ENCODE measurements at regions not wholly inside any gene's neighbourhood (a gene's known extent, or its start where the extent isn't known, plus 50 kb on each side); places are given as distances from the start of the nearest gene placed in this dataset.

GRCh38 chr9:89933578-89933977 lies 328.8 kb downstream of the GADD45G start:
- Mint-ChIP-seq H3K27me3 (peaks cover 18% of the 10 kb centered on the region), H3K9me3 (no peaks in the 10 kb centered on the region), H3K4me1 (peaks cover 17% of the 10 kb centered on the region), H3K4me3 (no peak overlapping the region), H3K36me3 (ENCODE audit: low read depth) (no peaks in the 10 kb centered on the region), H3K27ac (no peak overlapping the region)
- no peak for DNase-seq
- POLR2A ChIA-PET = no interaction called here
- CTCF ChIA-PET = interaction anchor here (0.9 to 1.5 kb wide), 4 partner anchors 50 to 335 kb away, joined by 4 read pairs; no protein-coding TSS in a partner anchor

DNA sequence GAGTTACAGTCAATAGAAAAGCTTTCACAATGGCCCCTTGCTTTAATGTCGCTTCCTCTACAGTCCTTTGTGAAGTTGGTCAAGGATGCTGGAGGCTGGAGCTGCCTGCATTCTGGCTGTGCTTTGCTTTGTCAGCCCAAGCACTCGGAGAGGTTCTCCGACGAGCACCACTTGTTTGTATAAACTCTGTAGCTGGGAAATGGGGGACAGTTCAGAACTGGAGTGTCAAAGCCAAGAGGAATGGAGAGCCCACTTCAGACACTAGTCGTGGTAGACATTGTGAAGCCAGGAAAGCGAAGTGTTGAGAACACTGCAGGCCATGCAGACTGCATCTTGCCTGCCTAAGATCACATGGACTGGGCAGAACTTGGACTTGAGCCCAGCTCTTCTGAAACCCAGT lies 330.3 kb downstream of the GADD45G start:
- Mint-ChIP-seq H3K27ac (no peak overlapping the region), H3K9me3 (no peaks in the 10 kb centered on the region), H3K27me3 (peaks cover 31% of the 10 kb centered on the region), H3K4me3 (no peak overlapping the region), H3K4me1 (peaks cover 12% of the 10 kb centered on the region), H3K36me3 (ENCODE audit: low read depth) (no peaks in the 10 kb centered on the region)
- DNase-seq = no peak
- CTCF ChIA-PET = no interaction called here
- POLR2A ChIA-PET = no interaction called here

DNA sequence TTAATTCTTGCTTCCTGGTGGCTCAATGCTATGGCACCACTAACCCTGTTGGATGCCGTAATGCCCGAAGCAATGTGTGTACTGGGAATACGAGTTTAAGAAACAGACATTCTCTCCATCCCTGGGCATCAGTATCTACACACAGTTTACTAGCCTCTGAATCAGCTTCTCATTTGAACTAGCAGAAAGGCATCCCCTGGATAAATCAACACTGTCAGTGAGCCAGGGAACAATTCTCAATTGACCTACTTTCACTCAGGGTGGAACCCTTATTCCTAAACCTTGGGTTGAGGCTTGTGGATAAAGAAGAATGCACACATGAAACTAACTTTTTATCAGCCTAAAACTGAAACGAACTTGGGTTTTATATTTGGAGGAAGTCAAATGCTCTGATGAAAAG lies 331.0 kb downstream of the GADD45G start:
- peaks cover 6% of the 10 kb centered on the region for H3K4me1 Mint-ChIP-seq
- POLR2A ChIA-PET = no interaction called here
- H3K4me3 Mint-ChIP-seq = no peak overlapping the region
- CTCF ChIA-PET = interaction anchor here (1.2 kb wide), 1 partner anchor 19 kb away, joined by 3 read pairs; no protein-coding TSS in a partner anchor
- H3K27ac Mint-ChIP-seq = no peak overlapping the region
- H3K27me3 Mint-ChIP-seq = peaks cover 31% of the 10 kb centered on the region
- no peaks in the 10 kb centered on the region for H3K9me3 Mint-ChIP-seq
- H3K36me3 Mint-ChIP-seq (ENCODE audit: low read depth) = no peaks in the 10 kb centered on the region
- DNase-seq = no peak

GRCh38 chr9:89937051-89937450 lies 332.2 kb downstream of the GADD45G start:
- H3K4me1 Mint-ChIP-seq = peaks cover 5% of the 10 kb centered on the region
- no peaks in the 10 kb centered on the region for H3K9me3 Mint-ChIP-seq
- POLR2A ChIA-PET = interaction anchor here (0.6 kb wide), 1 partner anchor 108 kb away, joined by 3 read pairs; no protein-coding TSS in a partner anchor
- H3K4me3 Mint-ChIP-seq = no peak overlapping the region
- DNase-seq = no peak
- CTCF ChIA-PET = interaction anchor here (0.7 to 1.6 kb wide), 5 partner anchors 8 to 592 kb away, joined by 3 to 4 read pairs (median 3); no protein-coding TSS in a partner anchor
- peaks cover 31% of the 10 kb centered on the region for H3K27me3 Mint-ChIP-seq
- H3K27ac Mint-ChIP-seq = no peak overlapping the region
- H3K36me3 Mint-ChIP-seq (ENCODE audit: low read depth) = no peaks in the 10 kb centered on the region

- Mint-ChIP-seq H3K27me3 (peaks cover 29% of the 10 kb centered on the region), H3K36me3 (ENCODE audit: low read depth) (no peaks in the 10 kb centered on the region), H3K4me3 (no peak overlapping the region), H3K27ac (no peak overlapping the region), H3K4me1 (peaks cover 5% of the 10 kb centered on the region), H3K9me3 (no peaks in the 10 kb centered on the region)
- ChIA-PET POLR2A (no interaction called here), CTCF (no interaction called here)
- no peak for DNase-seq
Observed at GRCh38 chr9:89939181-89939580, 334.4 kb downstream of the GADD45G start.

DNA sequence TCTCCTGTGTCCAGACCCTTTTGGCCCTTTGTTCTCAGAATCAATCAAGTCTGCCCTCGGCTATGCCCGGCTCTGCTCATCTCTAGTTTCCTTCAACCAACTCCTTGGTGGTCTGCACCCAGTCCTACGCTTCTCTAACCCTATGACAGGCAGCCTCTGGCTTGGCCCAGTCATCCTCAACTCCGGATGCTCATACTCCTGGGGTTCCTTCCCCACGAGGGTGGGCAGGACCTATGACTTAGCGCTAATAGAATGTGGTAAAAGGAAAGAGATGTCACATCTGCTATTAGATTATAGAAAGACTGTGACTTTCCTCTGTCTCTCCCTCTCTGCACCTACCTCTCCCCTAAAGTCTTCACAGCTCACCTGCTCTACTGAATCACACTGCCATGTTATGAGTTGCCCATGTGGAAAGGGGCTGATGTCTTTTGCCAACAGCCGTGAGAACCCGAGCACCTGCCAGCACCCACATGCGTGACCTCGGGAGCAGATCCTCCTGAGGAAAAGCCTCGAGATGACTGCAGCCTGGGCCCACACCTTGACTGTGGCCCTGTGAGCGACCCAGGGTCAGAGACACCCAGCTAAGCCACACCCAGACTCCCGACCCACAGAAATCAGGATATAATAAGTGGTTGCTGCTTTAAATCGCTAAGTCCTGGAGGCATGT lies 334.9 kb downstream of the GADD45G start:
- peaks cover 31% of the 10 kb centered on the region for H3K27me3 Mint-ChIP-seq
- POLR2A ChIA-PET = no interaction called here
- peaks cover 5% of the 10 kb centered on the region for H3K4me1 Mint-ChIP-seq

DNA sequence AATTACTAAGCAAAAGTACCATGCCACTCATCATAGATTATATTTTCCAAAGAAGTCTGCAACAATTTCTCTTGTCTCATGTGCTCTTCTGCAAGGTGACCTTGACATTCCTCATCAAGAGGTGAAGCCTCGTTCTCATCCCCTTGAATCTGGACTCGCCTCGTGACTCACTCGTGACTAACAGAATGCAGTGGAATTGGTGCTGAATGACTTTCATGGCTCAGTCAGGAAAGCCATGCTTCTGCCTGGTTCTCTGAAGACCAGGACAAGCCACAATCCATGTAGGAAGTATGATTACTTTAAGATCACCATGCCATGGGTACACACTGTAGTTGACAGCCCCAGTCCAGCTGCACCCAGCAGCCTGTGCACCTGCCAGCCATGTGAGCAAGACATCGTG lies 335.8 kb downstream of the GADD45G start:
- Mint-ChIP-seq H3K4me1 (peaks cover 5% of the 10 kb centered on the region), H3K9me3 (no peaks in the 10 kb centered on the region), H3K27me3 (peaks cover 29% of the 10 kb centered on the region), H3K4me3 (no peak overlapping the region), H3K27ac (no peak overlapping the region), H3K36me3 (ENCODE audit: low read depth) (no peaks in the 10 kb centered on the region)
- CTCF ChIA-PET = no interaction called here
- POLR2A ChIA-PET = no interaction called here
- DNase-seq = no peak

More for the DNA sequence above, 334.9 kb downstream of the GADD45G start:
- CTCF ChIA-PET = no interaction called here
- Mint-ChIP-seq H3K9me3 (no peaks in the 10 kb centered on the region), H3K4me3 (no peak overlapping the region), H3K36me3 (ENCODE audit: low read depth) (no peaks in the 10 kb centered on the region), H3K27ac (peak overlapping the region; percentile 47)
- DNase-seq = no peak

DNA sequence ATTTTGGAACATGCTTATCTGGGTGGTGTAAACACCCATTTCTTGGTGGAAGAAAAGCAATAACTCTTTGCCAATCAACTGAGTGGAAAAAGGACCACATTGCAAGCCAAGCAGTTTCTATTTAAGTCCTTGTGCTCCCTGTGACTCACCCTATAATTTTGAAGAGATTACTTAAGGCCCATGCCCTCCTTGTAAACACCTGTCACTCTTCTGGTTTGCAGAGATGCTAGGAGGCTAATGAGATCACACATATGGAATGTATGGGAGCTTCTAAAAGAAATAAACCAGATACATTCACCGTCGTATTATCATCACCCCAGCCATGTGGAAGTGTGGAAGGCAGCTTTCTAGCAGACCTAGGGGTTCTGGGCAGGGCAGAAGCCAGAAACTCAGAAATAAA lies 337.1 kb downstream of the GADD45G start:
- DNase-seq = no peak
- ChIA-PET POLR2A (no interaction called here), CTCF (interaction anchor here (0.7 kb wide), 1 partner anchor 323 kb away, joined by 4 read pairs; no protein-coding TSS in a partner anchor)
- H3K36me3 Mint-ChIP-seq (ENCODE audit: low read depth) = no peaks in the 10 kb centered on the region
- H3K9me3 Mint-ChIP-seq = no peaks in the 10 kb centered on the region
- no peak overlapping the region for H3K4me3 Mint-ChIP-seq
- H3K27me3 Mint-ChIP-seq = peaks cover 24% of the 10 kb centered on the region
- peaks cover 3% of the 10 kb centered on the region for H3K4me1 Mint-ChIP-seq
- no peak overlapping the region for H3K27ac Mint-ChIP-seq

- Mint-ChIP-seq H3K27me3 (peaks cover 19% of the 10 kb centered on the region), H3K9me3 (no peaks in the 10 kb centered on the region), H3K36me3 (ENCODE audit: low read depth) (no peaks in the 10 kb centered on the region), H3K4me1 (peaks cover 3% of the 10 kb centered on the region), H3K4me3 (no peak overlapping the region), H3K27ac (peak overlapping the region; percentile 38)
- ChIA-PET CTCF (interaction anchor here (1.1 kb wide), 1 partner anchor 9 kb away, joined by 4 read pairs; no protein-coding TSS in a partner anchor), POLR2A (no interaction called here)
- no peak for DNase-seq
Observed at GRCh38 chr9:89942643-89943042, 337.8 kb downstream of the GADD45G start.

DNA sequence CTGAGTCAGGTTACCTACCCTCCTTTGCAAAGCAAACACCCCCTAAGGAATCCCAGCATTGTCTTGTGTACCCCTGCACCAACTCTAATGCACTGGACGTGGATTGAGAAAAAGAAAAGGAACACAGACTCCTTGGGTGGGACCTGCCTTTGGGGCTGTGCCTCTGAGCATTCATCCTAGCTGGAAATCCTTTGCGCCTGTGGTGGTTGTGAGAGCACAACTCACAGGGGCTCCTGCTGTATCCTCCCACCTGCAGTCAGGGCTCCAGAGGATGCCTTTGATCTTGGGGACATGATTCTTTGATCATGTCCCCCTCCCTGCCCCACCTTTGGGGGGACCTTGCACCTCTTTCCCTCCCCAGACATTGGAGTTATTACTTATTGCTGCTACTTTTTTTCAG lies 338.5 kb downstream of the GADD45G start:
- H3K27ac Mint-ChIP-seq = no peak overlapping the region
- no peaks in the 10 kb centered on the region for H3K36me3 Mint-ChIP-seq (ENCODE audit: low read depth)
- no peak overlapping the region for H3K4me3 Mint-ChIP-seq
- H3K27me3 Mint-ChIP-seq = peaks cover 19% of the 10 kb centered on the region
- CTCF ChIA-PET = interaction anchor here (0.8 to 1.1 kb wide), 2 partner anchors 8 to 105 kb away, joined by 3 to 4 read pairs; no protein-coding TSS in a partner anchor
- POLR2A ChIA-PET = no interaction called here
- DNase-seq = no peak
- H3K9me3 Mint-ChIP-seq = no peaks in the 10 kb centered on the region
- peaks cover 3% of the 10 kb centered on the region for H3K4me1 Mint-ChIP-seq

DNA sequence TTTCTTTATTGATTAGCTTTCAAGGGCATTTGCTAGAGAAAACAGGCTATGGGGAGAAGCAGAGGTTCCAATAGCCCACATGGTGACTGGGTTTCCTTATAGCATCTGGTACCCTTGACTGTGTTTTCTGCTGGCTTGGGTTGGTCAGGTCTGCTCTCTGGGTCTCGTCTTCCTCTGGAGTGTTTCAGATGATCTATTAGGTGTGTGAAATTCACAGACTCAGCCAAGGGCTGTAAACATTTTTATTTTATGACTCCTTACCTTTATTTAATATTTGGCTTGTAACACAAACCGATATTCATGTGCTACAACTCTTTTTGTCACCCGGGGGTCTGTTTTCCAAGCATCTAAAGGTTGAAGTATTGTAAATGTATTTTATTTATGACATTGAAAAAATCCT lies 338.9 kb downstream of the GADD45G start:
- Mint-ChIP-seq H3K36me3 (ENCODE audit: low read depth) (no peaks in the 10 kb centered on the region), H3K27me3 (peaks cover 17% of the 10 kb centered on the region), H3K9me3 (no peaks in the 10 kb centered on the region), H3K27ac (no peak overlapping the region), H3K4me3 (no peak overlapping the region), H3K4me1 (peaks cover 3% of the 10 kb centered on the region)
- DNase-seq = no peak
- ChIA-PET POLR2A (no interaction called here), CTCF (interaction anchor here (0.8 kb wide), 1 partner anchor 105 kb away, joined by 3 read pairs; no protein-coding TSS in a partner anchor)

GRCh38 chr9:89945133-89945532 lies 340.3 kb downstream of the GADD45G start:
- Mint-ChIP-seq H3K27me3 (peaks cover 10% of the 10 kb centered on the region), H3K4me3 (no peak overlapping the region), H3K27ac (no peak overlapping the region), H3K9me3 (no peaks in the 10 kb centered on the region), H3K4me1 (peaks cover 3% of the 10 kb centered on the region), H3K36me3 (ENCODE audit: low read depth) (no peaks in the 10 kb centered on the region)
- no peak for DNase-seq
- CTCF ChIA-PET = no interaction called here
- POLR2A ChIA-PET = no interaction called here

DNA sequence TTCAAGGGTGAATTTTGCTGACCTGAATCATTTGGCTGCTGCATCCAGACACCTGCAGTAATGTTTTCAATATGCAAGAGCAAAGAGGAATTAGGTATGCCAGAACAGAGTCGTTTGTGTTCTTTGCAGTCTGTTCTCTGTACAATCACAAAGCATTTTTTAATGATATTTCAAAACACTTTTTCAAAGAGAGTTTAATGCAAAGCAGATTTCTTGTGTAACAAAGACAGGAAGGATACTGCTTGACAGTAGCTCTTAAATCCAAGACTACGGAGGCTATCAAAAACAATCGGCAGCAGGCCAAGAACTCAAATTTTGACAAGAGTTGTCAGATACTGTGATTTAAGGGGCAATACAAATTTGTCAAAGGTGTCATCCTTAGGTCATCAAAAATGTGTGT lies 341.9 kb downstream of the GADD45G start:
- no peak overlapping the region for H3K27ac Mint-ChIP-seq
- H3K4me3 Mint-ChIP-seq = no peak overlapping the region
- ChIA-PET POLR2A (no interaction called here), CTCF (no interaction called here)
- no peaks in the 10 kb centered on the region for H3K9me3 Mint-ChIP-seq
- DNase-seq = no peak
- H3K36me3 Mint-ChIP-seq (ENCODE audit: low read depth) = no peaks in the 10 kb centered on the region
- H3K27me3 Mint-ChIP-seq = peaks cover 13% of the 10 kb centered on the region
- no peaks in the 10 kb centered on the region for H3K4me1 Mint-ChIP-seq

GRCh38 chr9:89949111-89949510 lies 344.3 kb downstream of the GADD45G start:
- ChIA-PET CTCF (no interaction called here), POLR2A (no interaction called here)
- no peaks in the 10 kb centered on the region for H3K9me3 Mint-ChIP-seq
- no peaks in the 10 kb centered on the region for H3K4me1 Mint-ChIP-seq
- no peak overlapping the region for H3K4me3 Mint-ChIP-seq
- H3K27ac Mint-ChIP-seq = no peak overlapping the region
- no peaks in the 10 kb centered on the region for H3K36me3 Mint-ChIP-seq (ENCODE audit: low read depth)
- no peak for DNase-seq
- H3K27me3 Mint-ChIP-seq = peaks cover 10% of the 10 kb centered on the region

Data from activated CD4-positive, alpha-beta T cell treated with anti-CD3 and anti-CD28 coated beads, Interleukin-2, amount 10 ng/mL, durations not matched to agents 7 days and 5 days (primary cell).